SK-N-SH treated with all-trans-retinoic acid at 6 μM for 48 hours (cell line): ENCODE measurements at regions not wholly inside any gene's neighbourhood (a gene's known extent, or its start where the extent isn't known, plus 50 kb on each side); places are given as distances from the start of the nearest gene placed in this dataset.

ENCODE experiments used
- CSDC2 ChIP-seq: fragments of 250-450 bp; sonication (Bioruptor Pico); IDR thresholded peaks from 2 replicates; pipeline ENCODE4 v1.5.0; 2020; ENCODE audit warnings: mild to moderate bottlenecking, moderate library complexity
- ESRRG ChIP-seq: fragments of 250-450 bp; sonication (Bioruptor Pico); IDR thresholded peaks from 2 replicates; pipeline ENCODE4 v1.6.1; 2021; ENCODE audit warnings: mild to moderate bottlenecking
- GLIS3 ChIP-seq: fragments of 250-450 bp; sonication (Bioruptor Pico); IDR thresholded peaks from 2 replicates; pipeline ENCODE4 v1.5.0; 2020; ENCODE audit warnings: mild to moderate bottlenecking, moderate library complexity
- ISL1 ChIP-seq: fragments of 250-450 bp; sonication (Bioruptor Pico); IDR thresholded peaks from 2 replicates; pipeline ENCODE4 v2.1.2; 2022; ENCODE audit warnings: mild to moderate bottlenecking, moderate library complexity
- TCF4 ChIP-seq: fragments of 250-450 bp; sonication (Bioruptor Pico); IDR thresholded peaks from 2 replicates; pipeline ENCODE4 v1.8.0; 2021; ENCODE audit warnings: mild to moderate bottlenecking, moderate library complexity, borderline replicate concordance
- ZNF70 ChIP-seq: fragments of 450-650 bp; formaldehyde crosslinking; IDR thresholded peaks from 2 replicates; pipeline ENCODE4 v1.5.0; 2020; ENCODE audit warnings: mild to moderate bottlenecking, moderate library complexity
- ZNF8 ChIP-seq: fragments of 450-650 bp; formaldehyde crosslinking; IDR thresholded peaks from 2 replicates; pipeline ENCODE4 v1.5.0; 2020; ENCODE audit warnings: mild to moderate bottlenecking, moderate library complexity

- TF ChIP-seq CSDC2 (CRISPR knock-in tag) (no peak), GLIS3 (no peak), ISL1 (CRISPR knock-in tag) (no peak), ESRRG (CRISPR knock-in tag) (no peak), ZNF8 (no peak), ZNF70 (CRISPR knock-in tag) (no peak), TCF4 (CRISPR knock-in tag) (no peak)
Observed at GRCh38 chr13:79722885-79723445, 242.0 kb downstream of the NDFIP2 start.
